Fibroblast of lung (primary cell): ENCODE measurements at regions not wholly inside any gene's neighbourhood (a gene's known extent, or its start where the extent isn't known, plus 50 kb on each side); places are given as distances from the start of the nearest gene placed in this dataset.

ENCODE experiments used
- DNase-seq, 2 donors: peaks; one replicate each; pipeline versions ENCODE4 v3.0.0 to v3.0.0-alpha.2; 2010; ENCODE audit warnings: low read depth in 2 of 2
- H2AFZ ChIP-seq: 2 replicates; pipeline ENCODE4 v1.5.1; 2012; ENCODE audit warnings: low read length, control low read depth, inconsistent platforms
- H3K27ac ChIP-seq: 2 replicates; pipeline ENCODE4 v1.5.1; 2011; ENCODE audit warnings: low read length, control low read depth; ENCODE audit not compliant: insufficient read depth
- H3K27me3 ChIP-seq: 2 replicates; pipeline ENCODE4 v1.5.1; 2011; ENCODE audit warnings: mild to moderate bottlenecking, low read length; ENCODE audit not compliant: control insufficient read depth, insufficient read depth
- H3K36me3 ChIP-seq: 2 replicates; pipeline ENCODE4 v1.5.1; 2011; ENCODE audit warnings: low read length; ENCODE audit not compliant: control insufficient read depth, insufficient read depth
- H3K4me1 ChIP-seq: 2 replicates; pipeline ENCODE4 v1.5.1; 2011; ENCODE audit warnings: low read length; ENCODE audit not compliant: control insufficient read depth, insufficient read depth; ENCODE audit errors: extremely low read depth
- H3K4me2 ChIP-seq: 2 replicates; pipeline ENCODE4 v1.5.1; 2011; ENCODE audit warnings: low read length, control low read depth; ENCODE audit not compliant: insufficient read depth; ENCODE audit errors: extremely low read depth
- H3K4me3 ChIP-seq, 4 experiments: fragments of 200-600 bp in 1 of 4; sonication (generic) in 1 of 4; replicated peaks in 1 of 4; 2 replicates each; pipeline ENCODE4 v1.5.1; 2011 to 2016; ENCODE audit warnings: low read length in 4 of 4, low read depth in 3 of 4, mild to moderate bottlenecking in 3 of 4, control low read depth in 2 of 4, inconsistent platforms in 1 of 4, mixed read lengths in 1 of 4; ENCODE audit not compliant: insufficient read depth in 1 of 4; ENCODE audit errors: control extremely low read depth in 1 of 4
- H3K79me2 ChIP-seq: 2 replicates; pipeline ENCODE4 v1.5.1; 2012; ENCODE audit warnings: mild to moderate bottlenecking, low read length, inconsistent platforms; ENCODE audit not compliant: control insufficient read depth, insufficient read depth
- H3K9ac ChIP-seq: 2 replicates; pipeline ENCODE4 v1.5.1; 2011; ENCODE audit warnings: mild to moderate bottlenecking, low read length, control low read depth; ENCODE audit not compliant: insufficient read depth
- H3K9me3 ChIP-seq: 2 replicates; pipeline ENCODE4 v1.5.1; 2012; ENCODE audit warnings: low read depth, low read length; ENCODE audit not compliant: control insufficient read depth, insufficient read depth
- H4K20me1 ChIP-seq: 2 replicates; pipeline ENCODE4 v1.5.1; 2011; ENCODE audit warnings: low read length; ENCODE audit not compliant: control insufficient read depth, insufficient read depth; ENCODE audit errors: extremely low read depth
- EZH2 ChIP-seq: IDR thresholded peaks from 2 replicates; pipeline ENCODE4 v1.5.1; 2012; ENCODE audit warnings: low read length, control low read depth, mild to moderate bottlenecking; ENCODE audit errors: missing control alignments
- TF ChIP-seq, protein P1 (sequence below), 2 donors: IDR thresholded peaks in 1 of 2; conservative IDR thresholded peaks in 1 of 2; 1 replicate in 1 of 2; 2 replicates in 1 of 2; pipeline ENCODE4 v1.5.1; 2011 to 2012; ENCODE audit warnings: low read length in 2 of 2, control low read depth in 1 of 2, inconsistent platforms in 1 of 2, low read depth in 1 of 2, mild to moderate bottlenecking in 1 of 2

GRCh38 chrX:40478474-40479065 lies 102.2 kb upstream of the ATP6AP2 start:
- no peak for TF ChIP-seq EZH2
- TF ChIP-seq, protein P1, sequence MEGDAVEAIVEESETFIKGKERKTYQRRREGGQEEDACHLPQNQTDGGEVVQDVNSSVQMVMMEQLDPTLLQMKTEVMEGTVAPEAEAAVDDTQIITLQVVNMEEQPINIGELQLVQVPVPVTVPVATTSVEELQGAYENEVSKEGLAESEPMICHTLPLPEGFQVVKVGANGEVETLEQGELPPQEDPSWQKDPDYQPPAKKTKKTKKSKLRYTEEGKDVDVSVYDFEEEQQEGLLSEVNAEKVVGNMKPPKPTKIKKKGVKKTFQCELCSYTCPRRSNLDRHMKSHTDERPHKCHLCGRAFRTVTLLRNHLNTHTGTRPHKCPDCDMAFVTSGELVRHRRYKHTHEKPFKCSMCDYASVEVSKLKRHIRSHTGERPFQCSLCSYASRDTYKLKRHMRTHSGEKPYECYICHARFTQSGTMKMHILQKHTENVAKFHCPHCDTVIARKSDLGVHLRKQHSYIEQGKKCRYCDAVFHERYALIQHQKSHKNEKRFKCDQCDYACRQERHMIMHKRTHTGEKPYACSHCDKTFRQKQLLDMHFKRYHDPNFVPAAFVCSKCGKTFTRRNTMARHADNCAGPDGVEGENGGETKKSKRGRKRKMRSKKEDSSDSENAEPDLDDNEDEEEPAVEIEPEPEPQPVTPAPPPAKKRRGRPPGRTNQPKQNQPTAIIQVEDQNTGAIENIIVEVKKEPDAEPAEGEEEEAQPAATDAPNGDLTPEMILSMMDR (conservative IDR thresholded peaks at IDR 0.05 in 1 of 2, IDR thresholded peaks at IDR 0.05 in 1 of 2; ENCODE audit: low read depth in 1 of 2, low read length in 2 of 2), result no peak
- Histone ChIP-seq H2AFZ (no peak overlapping the region), H3K36me3 (no peaks in the 10 kb centered on the region), H3K79me2 (no peaks in the 10 kb centered on the region), H3K9ac (no peak overlapping the region), H3K9me3 (no peaks in the 10 kb centered on the region), H4K20me1 (no peaks in the 10 kb centered on the region), H3K27me3 (peaks cover 6% of the 10 kb centered on the region), H3K4me1 (no peaks in the 10 kb centered on the region), H3K4me3 (no peak overlapping the region), H3K4me2 (no peak overlapping the region), H3K27ac (no peak overlapping the region)
- DNase-seq, result no peak

DNA sequence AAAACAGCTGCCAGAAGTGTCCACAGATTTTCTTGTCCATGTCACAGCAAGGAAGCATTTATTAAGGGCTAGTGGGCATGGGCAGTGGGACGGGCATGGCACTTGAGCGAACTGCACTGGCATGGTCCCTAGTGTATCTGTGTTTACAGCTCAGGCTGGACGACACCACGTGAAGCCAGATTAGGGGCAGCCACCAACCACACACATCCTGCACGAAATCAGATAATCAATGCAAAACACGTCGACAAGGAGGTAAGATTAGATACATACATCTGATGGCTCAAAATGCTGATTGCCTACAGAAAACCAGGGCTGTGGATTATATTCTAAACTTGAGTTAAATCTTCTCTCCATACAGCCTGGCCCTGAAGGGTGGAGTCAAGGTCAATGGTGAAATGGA lies 103.8 kb upstream of the ATP6AP2 start:
- Histone ChIP-seq H3K4me2 (no peak overlapping the region), H2AFZ (no peak overlapping the region), H3K9ac (no peak overlapping the region), H3K4me1 (no peaks in the 10 kb centered on the region), H3K9me3 (no peaks in the 10 kb centered on the region), H3K79me2 (no peaks in the 10 kb centered on the region), H3K27ac (no peak overlapping the region), H4K20me1 (no peaks in the 10 kb centered on the region), H3K36me3 (no peaks in the 10 kb centered on the region), H3K27me3 (peaks cover 9% of the 10 kb centered on the region), H3K4me3 (no peak overlapping the region)
- no peak for DNase-seq
- no peak for TF ChIP-seq EZH2
- TF ChIP-seq, protein P1 (conservative IDR thresholded peaks at IDR 0.05 in 1 of 2, IDR thresholded peaks at IDR 0.05 in 1 of 2; ENCODE audit: low read depth in 1 of 2, low read length in 2 of 2), result no peak

- no peaks in the 10 kb centered on the region for H3K4me1 ChIP-seq
- TF ChIP-seq, protein P1 (conservative IDR thresholded peaks at IDR 0.05 in 1 of 2, IDR thresholded peaks at IDR 0.05 in 1 of 2; ENCODE audit: low read depth in 1 of 2, low read length in 2 of 2), result no peak
- TF ChIP-seq EZH2, result no peak
- H3K79me2 ChIP-seq, result no peaks in the 10 kb centered on the region
- H3K36me3 ChIP-seq, result no peaks in the 10 kb centered on the region
- no peak overlapping the region for H3K4me2 ChIP-seq
- no peak overlapping the region for H2AFZ ChIP-seq
- H3K27me3 ChIP-seq, result peaks cover 12% of the 10 kb centered on the region
- no peak overlapping the region for H3K9ac ChIP-seq
- H3K27ac ChIP-seq, result no peak overlapping the region
- DNase-seq, result no peak
- H3K9me3 ChIP-seq, result no peaks in the 10 kb centered on the region
- H3K4me3 ChIP-seq, result no peak overlapping the region
- no peaks in the 10 kb centered on the region for H4K20me1 ChIP-seq
These were observed 106.1 kb upstream of the ATP6AP2 start for GRCh38 chrX:40474645-40475044.
